ENCODE measurements at regions not wholly inside any gene's neighbourhood (a gene's known extent, or its start where the extent isn't known, plus 50 kb on each side); places are given as distances from the start of the nearest gene placed in this dataset.

GRCh38 chr2:66036948-66037347, 398.0 kb upstream of the MEIS1 start:
- Histone ChIP-seq H3K27me3 (replicated peaks in 1 of 4; ENCODE audit: control extremely low read depth in 1 of 4, control insufficient read depth in 3 of 4, insufficient read depth in 4 of 4, low read length in 3 of 4) (peaks cover 0 to 3% (median 0%) of the 10 kb centered on the region in 4 experiments), H3K4me1 (ENCODE audit: control insufficient read depth in 2 of 2, insufficient read depth in 2 of 2, low read length in 2 of 2) (no peaks in the 10 kb centered on the region), H3K4me3 (ENCODE audit: control extremely low read depth in 1 of 5, extremely low read depth in 1 of 5, insufficient read depth in 1 of 5, low read depth in 2 of 5, low read length in 4 of 5) (no peak overlapping the region), H3K9me3 (ENCODE audit: control extremely low read depth in 1 of 3, control insufficient read depth in 2 of 3, insufficient read depth in 1 of 3, low read length in 2 of 3) (no peaks in the 10 kb centered on the region), H3K36me3 (replicated peaks in 1 of 2; ENCODE audit: control extremely low read depth in 1 of 2, control insufficient read depth in 1 of 2, extremely low read depth in 1 of 2, insufficient read depth in 2 of 2, low read length in 1 of 2) (no peaks in the 10 kb centered on the region), H3K4me2 (replicated peaks; ENCODE audit: low read depth, low read length, poor library complexity, severe bottlenecking) (no peak overlapping the region), H3K79me2 (ENCODE audit: control insufficient read depth, insufficient read depth, low read length) (no peaks in the 10 kb centered on the region), H2AFZ (ENCODE audit: insufficient read depth, low read depth, low read length, poor library complexity, severe bottlenecking) (no peak overlapping the region), H3K27ac (ENCODE audit: low read length in 2 of 2) (no peak overlapping the region), H3K9ac (ENCODE audit: low read length) (no peak overlapping the region), H4K20me1 (ENCODE audit: control insufficient read depth, insufficient read depth, low read length, poor library complexity, severe bottlenecking) (no peaks in the 10 kb centered on the region)
- H3K4me1 Mint-ChIP-seq: no peaks in the 10 kb centered on the region
- intact Hi-C loops (cut with micrococcal nuclease): no loop called here
- TF ChIP-seq, protein P1, sequence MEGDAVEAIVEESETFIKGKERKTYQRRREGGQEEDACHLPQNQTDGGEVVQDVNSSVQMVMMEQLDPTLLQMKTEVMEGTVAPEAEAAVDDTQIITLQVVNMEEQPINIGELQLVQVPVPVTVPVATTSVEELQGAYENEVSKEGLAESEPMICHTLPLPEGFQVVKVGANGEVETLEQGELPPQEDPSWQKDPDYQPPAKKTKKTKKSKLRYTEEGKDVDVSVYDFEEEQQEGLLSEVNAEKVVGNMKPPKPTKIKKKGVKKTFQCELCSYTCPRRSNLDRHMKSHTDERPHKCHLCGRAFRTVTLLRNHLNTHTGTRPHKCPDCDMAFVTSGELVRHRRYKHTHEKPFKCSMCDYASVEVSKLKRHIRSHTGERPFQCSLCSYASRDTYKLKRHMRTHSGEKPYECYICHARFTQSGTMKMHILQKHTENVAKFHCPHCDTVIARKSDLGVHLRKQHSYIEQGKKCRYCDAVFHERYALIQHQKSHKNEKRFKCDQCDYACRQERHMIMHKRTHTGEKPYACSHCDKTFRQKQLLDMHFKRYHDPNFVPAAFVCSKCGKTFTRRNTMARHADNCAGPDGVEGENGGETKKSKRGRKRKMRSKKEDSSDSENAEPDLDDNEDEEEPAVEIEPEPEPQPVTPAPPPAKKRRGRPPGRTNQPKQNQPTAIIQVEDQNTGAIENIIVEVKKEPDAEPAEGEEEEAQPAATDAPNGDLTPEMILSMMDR (IDR thresholded peaks at IDR 0.05): no peak
- no peak for TF ChIP-seq EZH2 (IDR thresholded peaks at IDR 0.05; ENCODE audit: borderline replicate concordance, insufficient read depth, low read depth, low read length, poor library complexity, severe bottlenecking)
- ATAC-seq (ENCODE audit: low read depth) (no peak), DNase-seq (no peak)
- 100% methylated on average over 1 of the region's 1 CpG for WGBS (ENCODE audit: insufficient coverage)
- no peaks in the 10 kb centered on the region for H3K27me3 Mint-ChIP-seq
- no peak overlapping the region for H3K4me3 Mint-ChIP-seq
- H3K9me3 Mint-ChIP-seq (ENCODE audit: insufficient read depth): no peaks in the 10 kb centered on the region
- POLR2A ChIA-PET: no interaction called here
- no peak overlapping the region for H3K27ac Mint-ChIP-seq
- CTCF ChIA-PET: no interaction called here

DNA sequence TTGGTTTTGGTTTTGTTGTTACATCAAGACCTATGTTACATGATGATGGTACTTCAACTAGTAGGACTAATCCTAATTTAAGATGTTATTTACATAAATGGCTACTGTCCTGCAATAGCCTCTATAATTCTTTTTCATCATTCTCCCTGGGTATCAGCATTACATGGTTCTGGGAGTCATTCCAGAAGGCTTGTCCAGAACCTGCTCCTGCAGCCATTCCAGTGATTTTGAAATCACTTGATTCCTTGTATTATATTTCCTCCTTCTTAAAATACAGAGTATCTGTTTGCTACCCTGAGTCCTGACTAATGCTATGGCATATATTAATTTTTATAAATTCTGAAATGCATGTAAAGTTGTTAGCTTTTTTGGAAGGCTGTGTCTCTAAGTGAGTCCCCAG, 400.5 kb upstream of the MEIS1 start:
- H3K9ac ChIP-seq (ENCODE audit: low read length): no peak overlapping the region
- Mint-ChIP-seq H3K4me1 (no peaks in the 10 kb centered on the region), H3K9me3 (ENCODE audit: insufficient read depth) (no peaks in the 10 kb centered on the region), H3K4me3 (no peak overlapping the region), H3K27ac (no peak overlapping the region), H3K27me3 (peaks cover 4% of the 10 kb centered on the region)
- no peaks in the 10 kb centered on the region for H3K79me2 ChIP-seq (ENCODE audit: control insufficient read depth, insufficient read depth, low read length)
- no peak for ATAC-seq (ENCODE audit: low read depth)
- no peak overlapping the region for H3K27ac ChIP-seq (ENCODE audit: low read length in 2 of 2)
- intact Hi-C loops (cut with micrococcal nuclease): no loop called here
- H3K4me3 ChIP-seq (ENCODE audit: control extremely low read depth in 1 of 5, extremely low read depth in 1 of 5, insufficient read depth in 1 of 5, low read depth in 2 of 5, low read length in 4 of 5): no peak overlapping the region
- no peak overlapping the region for H3K4me2 ChIP-seq (replicated peaks; ENCODE audit: low read depth, low read length, poor library complexity, severe bottlenecking)
- no peaks in the 10 kb centered on the region for H3K9me3 ChIP-seq (ENCODE audit: control extremely low read depth in 1 of 3, control insufficient read depth in 2 of 3, insufficient read depth in 1 of 3, low read length in 2 of 3)
- ChIA-PET POLR2A (no interaction called here), CTCF (no interaction called here)
- no peak overlapping the region for H2AFZ ChIP-seq (ENCODE audit: insufficient read depth, low read depth, low read length, poor library complexity, severe bottlenecking)
- TF ChIP-seq, protein P1 (IDR thresholded peaks at IDR 0.05): no peak
- no peak for TF ChIP-seq EZH2 (IDR thresholded peaks at IDR 0.05; ENCODE audit: borderline replicate concordance, insufficient read depth, low read depth, low read length, poor library complexity, severe bottlenecking)
- no peak for DNase-seq
- no peaks in the 10 kb centered on the region for H3K36me3 ChIP-seq (replicated peaks in 1 of 2; ENCODE audit: control extremely low read depth in 1 of 2, control insufficient read depth in 1 of 2, extremely low read depth in 1 of 2, insufficient read depth in 2 of 2, low read length in 1 of 2)
- H4K20me1 ChIP-seq (ENCODE audit: control insufficient read depth, insufficient read depth, low read length, poor library complexity, severe bottlenecking): no peaks in the 10 kb centered on the region
- H3K27me3 ChIP-seq (replicated peaks in 1 of 4; ENCODE audit: control extremely low read depth in 1 of 4, control insufficient read depth in 3 of 4, insufficient read depth in 4 of 4, low read length in 3 of 4): peaks cover 0 to 3% (median 0%) of the 10 kb centered on the region in 4 experiments
- no peaks in the 10 kb centered on the region for H3K4me1 ChIP-seq (ENCODE audit: control insufficient read depth in 2 of 2, insufficient read depth in 2 of 2, low read length in 2 of 2)

All from B cell (primary cell).